CD4-positive, CD25-positive, alpha-beta regulatory T cell (primary cell): ENCODE measurements at regions not wholly inside any gene's neighbourhood (a gene's known extent, or its start where the extent isn't known, plus 50 kb on each side); places are given as distances from the start of the nearest gene placed in this dataset.

Source experiments
- ATAC-seq, 2 donors: fragments of 150-1000 bp; cut with Tn5 transposase; one replicate each; pipeline ENCODE4 v1.10.0; 2021; ENCODE audit warnings: low read depth in 2 of 2, moderate number of reproducible peaks in 2 of 2, moderate library complexity in 1 of 2
- DNase-seq, 3 donors: peaks; one replicate each; pipeline versions ENCODE4 v3.0.0 to v3.0.0-alpha.2; 2012 to 2022; ENCODE audit warnings: mixed read lengths in 1 of 3
- H3K27ac ChIP-seq: one replicate; pipeline ENCODE4 v1.7.0; 2013; ENCODE audit warnings: mild to moderate bottlenecking, low read length; ENCODE audit not compliant: insufficient read depth, poor library complexity, severe bottlenecking
- H3K27me3 ChIP-seq: one replicate; pipeline ENCODE4 v1.7.0; 2013; ENCODE audit warnings: low read length; ENCODE audit not compliant: control insufficient read depth, insufficient read depth
- H3K36me3 ChIP-seq: one replicate; pipeline ENCODE4 v1.7.0; 2013; ENCODE audit warnings: mild to moderate bottlenecking, low read length, moderate library complexity; ENCODE audit not compliant: control insufficient read depth, insufficient read depth
- H3K4me1 ChIP-seq: 2 replicates; pipeline ENCODE4 v1.7.0; 2013; ENCODE audit warnings: mild to moderate bottlenecking, low read length; ENCODE audit not compliant: insufficient read depth, control insufficient read depth, poor library complexity, severe bottlenecking
- H3K4me3 ChIP-seq: one replicate; pipeline ENCODE4 v1.7.0; 2013; ENCODE audit warnings: low read depth, mild to moderate bottlenecking, low read length, moderate library complexity
- H3K9me3 ChIP-seq, 2 experiments: 1 replicate in 1 of 2; 2 replicates in 1 of 2; pipeline ENCODE4 v1.7.0; 2013; ENCODE audit warnings: low read length in 2 of 2, mild to moderate bottlenecking in 1 of 2, moderate library complexity in 1 of 2; ENCODE audit not compliant: control insufficient read depth in 2 of 2
- H3K27ac Mint-ChIP-seq, 3 donors: one replicate each; pipeline ENCODE4 v1.8.0; 2020 to 2022; ENCODE audit warnings: mild to moderate bottlenecking in 3 of 3, mixed read lengths in 3 of 3, moderate library complexity in 2 of 3
- H3K27me3 Mint-ChIP-seq: one replicate; pipeline ENCODE4 v1.8.0; 2022; ENCODE audit warnings: mild to moderate bottlenecking, mixed read lengths
- H3K36me3 Mint-ChIP-seq: one replicate; pipeline ENCODE4 v1.8.0; 2020; ENCODE audit warnings: mixed read lengths
- H3K4me1 Mint-ChIP-seq, 4 donors: one replicate each; pipeline ENCODE4 v1.8.0; 2020 to 2022; ENCODE audit warnings: mixed read lengths in 4 of 4, mild to moderate bottlenecking in 1 of 4
- H3K4me3 Mint-ChIP-seq, 4 donors: one replicate each; pipeline ENCODE4 v1.8.0; 2020 to 2022; ENCODE audit warnings: mild to moderate bottlenecking in 4 of 4, mixed read lengths in 4 of 4, moderate library complexity in 3 of 4
- H3K9me3 Mint-ChIP-seq, 7 donors: one replicate each; pipeline ENCODE4 v1.8.0; 2020 to 2022; ENCODE audit warnings: mixed read lengths in 7 of 7, mild to moderate bottlenecking in 3 of 7, moderate library complexity in 2 of 7

DNA sequence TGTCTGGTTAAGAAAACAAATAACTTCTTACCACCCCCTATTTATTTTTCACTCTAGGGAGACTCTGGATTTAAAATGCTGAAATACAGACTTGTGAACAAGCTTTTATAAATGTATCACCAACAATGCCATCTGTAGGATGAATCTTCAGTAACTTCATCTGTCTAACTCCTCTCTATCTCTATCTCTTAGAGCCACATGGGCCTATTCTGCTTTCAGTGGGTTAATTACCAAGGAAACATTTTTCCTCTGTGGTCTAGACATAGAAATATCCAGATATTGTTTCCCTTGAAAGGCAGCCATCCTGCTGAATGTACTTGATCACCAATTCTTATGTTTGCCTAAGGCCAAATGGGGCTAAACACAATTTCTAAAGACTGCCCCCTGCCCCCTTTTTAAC is 167.6 kb upstream of the COL8A1 start:
- no peaks in the 10 kb centered on the region for H3K4me1 ChIP-seq
- no peak for ATAC-seq
- no peaks in the 10 kb centered on the region for H3K27me3 ChIP-seq
- Mint-ChIP-seq H3K4me3 (no peak overlapping the region), H3K27me3 (no peaks in the 10 kb centered on the region), H3K4me1 (no peaks in the 10 kb centered on the region), H3K9me3 (peaks cover 0 to 2% (median 0%) of the 10 kb centered on the region in 7 donors), H3K36me3 (no peaks in the 10 kb centered on the region), H3K27ac (no peak overlapping the region)
- H3K4me3 ChIP-seq, result no peak overlapping the region
- H3K27ac ChIP-seq, result no peak overlapping the region
- H3K9me3 ChIP-seq, result no peaks in the 10 kb centered on the region
- no peaks in the 10 kb centered on the region for H3K36me3 ChIP-seq
- DNase-seq, result no peak

- no peaks in the 10 kb centered on the region for H3K36me3 Mint-ChIP-seq
- no peaks in the 10 kb centered on the region for H3K36me3 ChIP-seq
- no peaks in the 10 kb centered on the region for H3K27me3 Mint-ChIP-seq
- peaks cover 0 to 9% (median 2%) of the 10 kb centered on the region in 7 donors for H3K9me3 Mint-ChIP-seq
- H3K27ac ChIP-seq, result no peak overlapping the region
- no peak overlapping the region for H3K4me3 Mint-ChIP-seq
- H3K4me3 ChIP-seq, result no peak overlapping the region
- ATAC-seq, result no peak
- no peaks in the 10 kb centered on the region for H3K27me3 ChIP-seq
- no peaks in the 10 kb centered on the region for H3K4me1 Mint-ChIP-seq
- H3K9me3 ChIP-seq, result no peaks in the 10 kb centered on the region
- DNase-seq, result no peak
- no peak overlapping the region for H3K27ac Mint-ChIP-seq
- no peaks in the 10 kb centered on the region for H3K4me1 ChIP-seq
Measured at GRCh38 chr3:99468918-99469317, 169.5 kb upstream of the COL8A1 start.

DNA sequence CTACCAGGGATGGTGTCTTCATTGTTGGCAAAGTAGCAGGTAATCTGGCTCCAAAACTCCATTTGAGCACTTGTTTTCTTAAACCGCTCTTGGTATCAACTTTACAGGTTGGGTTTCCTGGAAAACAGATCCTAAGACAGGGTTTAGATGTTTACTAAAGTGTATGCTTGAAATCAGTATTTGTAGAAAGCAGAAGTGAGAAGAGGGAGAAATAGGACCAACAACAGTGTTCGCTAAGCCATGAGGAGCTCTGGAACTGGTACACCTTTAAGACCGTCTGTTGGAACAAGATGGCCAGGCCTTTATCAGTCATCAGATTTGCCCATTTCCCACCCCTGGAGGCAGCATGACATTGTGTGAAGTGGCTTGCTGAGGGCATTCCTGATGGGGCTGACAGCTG is 171.0 kb upstream of the COL8A1 start:
- Histone ChIP-seq H3K4me1 (no peaks in the 10 kb centered on the region), H3K27me3 (no peaks in the 10 kb centered on the region), H3K36me3 (no peaks in the 10 kb centered on the region), H3K4me3 (no peak overlapping the region), H3K27ac (no peak overlapping the region), H3K9me3 (no peaks in the 10 kb centered on the region)
- DNase-seq, result no peak
- ATAC-seq, result no peak
- no peaks in the 10 kb centered on the region for H3K36me3 Mint-ChIP-seq
- no peak overlapping the region for H3K4me3 Mint-ChIP-seq
- no peaks in the 10 kb centered on the region for H3K27me3 Mint-ChIP-seq
- peaks cover 0 to 9% (median 2%) of the 10 kb centered on the region in 7 donors for H3K9me3 Mint-ChIP-seq
- no peak overlapping the region for H3K27ac Mint-ChIP-seq
- no peaks in the 10 kb centered on the region for H3K4me1 Mint-ChIP-seq

GRCh38 chr3:99466331-99466730 is 172.1 kb upstream of the COL8A1 start:
- Mint-ChIP-seq H3K27ac (no peak overlapping the region), H3K27me3 (no peaks in the 10 kb centered on the region)

GRCh38 chr3:99458013-99458412 is 180.4 kb upstream of the COL8A1 start:
- H3K4me3 Mint-ChIP-seq, result no peak overlapping the region
- no peak overlapping the region for H3K4me3 ChIP-seq

More at GRCh38 chr3:99466331-99466730, 172.1 kb upstream of the COL8A1 start:
- H3K9me3 Mint-ChIP-seq, result peaks cover 0 to 9% (median 2%) of the 10 kb centered on the region in 7 donors
- H3K4me3 ChIP-seq, result no peak overlapping the region
- H3K9me3 ChIP-seq, result no peaks in the 10 kb centered on the region
- H3K36me3 ChIP-seq, result no peaks in the 10 kb centered on the region
- no peak overlapping the region for H3K27ac ChIP-seq
- H3K4me1 Mint-ChIP-seq, result no peaks in the 10 kb centered on the region
- DNase-seq (no peak), ATAC-seq (no peak)
- H3K27me3 ChIP-seq, result no peaks in the 10 kb centered on the region
- no peaks in the 10 kb centered on the region for H3K4me1 ChIP-seq
- no peak overlapping the region for H3K4me3 Mint-ChIP-seq
- no peaks in the 10 kb centered on the region for H3K36me3 Mint-ChIP-seq

GRCh38 chr3:99442599-99442998 is 195.8 kb upstream of the COL8A1 start:
- no peaks in the 10 kb centered on the region for H3K36me3 Mint-ChIP-seq
- H3K36me3 ChIP-seq, result no peaks in the 10 kb centered on the region
- no peaks in the 10 kb centered on the region for H3K4me1 Mint-ChIP-seq
- no peaks in the 10 kb centered on the region for H3K9me3 ChIP-seq
- no peaks in the 10 kb centered on the region for H3K4me1 ChIP-seq
- peaks cover 0 to 10% (median 5%) of the 10 kb centered on the region in 7 donors for H3K9me3 Mint-ChIP-seq
- ATAC-seq (no peak), DNase-seq (no peak)
- H3K4me3 Mint-ChIP-seq, result no peak overlapping the region
- no peaks in the 10 kb centered on the region for H3K27me3 ChIP-seq
- H3K27ac ChIP-seq, result no peak overlapping the region
- no peak overlapping the region for H3K4me3 ChIP-seq
- H3K27me3 Mint-ChIP-seq, result peaks cover 5% of the 10 kb centered on the region
- no peak overlapping the region for H3K27ac Mint-ChIP-seq

More at GRCh38 chr3:99458013-99458412, 180.4 kb upstream of the COL8A1 start:
- Mint-ChIP-seq H3K27me3 (no peaks in the 10 kb centered on the region), H3K4me1 (no peaks in the 10 kb centered on the region), H3K36me3 (no peaks in the 10 kb centered on the region), H3K27ac (no peak overlapping the region), H3K9me3 (peaks cover 1 to 6% (median 3%) of the 10 kb centered on the region in 7 donors)
- DNase-seq, result no peak
- Histone ChIP-seq H3K36me3 (no peaks in the 10 kb centered on the region), H3K9me3 (no peaks in the 10 kb centered on the region), H3K4me1 (no peaks in the 10 kb centered on the region), H3K27me3 (no peaks in the 10 kb centered on the region), H3K27ac (no peak overlapping the region)
- no peak for ATAC-seq

- H3K27ac Mint-ChIP-seq, result no peak overlapping the region
- H3K4me3 Mint-ChIP-seq, result no peak overlapping the region
- peaks cover 5% of the 10 kb centered on the region for H3K27me3 Mint-ChIP-seq
- Histone ChIP-seq H3K4me1 (no peaks in the 10 kb centered on the region), H3K4me3 (no peak overlapping the region), H3K27me3 (no peaks in the 10 kb centered on the region), H3K27ac (no peak overlapping the region), H3K36me3 (no peaks in the 10 kb centered on the region), H3K9me3 (no peaks in the 10 kb centered on the region)
- H3K36me3 Mint-ChIP-seq, result no peaks in the 10 kb centered on the region
- DNase-seq, result no peak
- ATAC-seq, result no peak
- H3K4me1 Mint-ChIP-seq, result no peaks in the 10 kb centered on the region
- H3K9me3 Mint-ChIP-seq, result peaks cover 0 to 19% (median 9%) of the 10 kb centered on the region in 7 donors
Measured at GRCh38 chr3:99439892-99440291, 198.5 kb upstream of the COL8A1 start.

- Histone ChIP-seq H3K36me3 (no peaks in the 10 kb centered on the region), H3K4me1 (no peaks in the 10 kb centered on the region), H3K9me3 (no peaks in the 10 kb centered on the region), H3K27ac (no peak overlapping the region), H3K27me3 (no peaks in the 10 kb centered on the region), H3K4me3 (no peak overlapping the region)
- ATAC-seq (no peak), DNase-seq (no peak)
- H3K4me3 Mint-ChIP-seq, result no peak overlapping the region
- no peaks in the 10 kb centered on the region for H3K4me1 Mint-ChIP-seq
- peaks cover 0 to 26% (median 5%) of the 10 kb centered on the region in 7 donors for H3K9me3 Mint-ChIP-seq
- H3K36me3 Mint-ChIP-seq, result no peaks in the 10 kb centered on the region
- no peaks in the 10 kb centered on the region for H3K27me3 Mint-ChIP-seq
- H3K27ac Mint-ChIP-seq, result no peak overlapping the region
Measured at GRCh38 chr3:99434190-99434589, 204.2 kb upstream of the COL8A1 start.
